ENCODE measurements at regions not wholly inside any gene's neighbourhood (a gene's known extent, or its start where the extent isn't known, plus 50 kb on each side); places are given as distances from the start of the nearest gene placed in this dataset.

DNA sequence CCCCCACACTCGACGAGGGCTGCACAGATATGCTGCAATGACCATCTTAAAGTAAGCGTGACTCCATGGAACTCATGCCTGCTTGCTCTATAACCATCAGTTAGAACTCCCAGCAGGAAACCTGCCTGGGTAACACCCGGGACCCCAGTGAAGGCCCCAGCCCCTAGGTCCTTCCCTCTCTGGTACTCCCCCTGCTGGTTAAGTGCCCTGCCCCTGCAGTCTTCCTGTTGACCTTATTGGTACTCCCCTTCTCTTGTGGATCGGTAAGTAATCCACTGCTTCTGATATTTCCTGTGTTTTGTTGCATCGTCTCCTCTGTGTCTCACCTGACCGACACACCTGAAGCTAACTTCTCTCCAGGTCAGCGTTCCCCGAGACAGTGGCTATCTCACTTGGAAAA, 104.8 kb upstream of the COG2 start:
- TF ChIP-seq, protein P1, sequence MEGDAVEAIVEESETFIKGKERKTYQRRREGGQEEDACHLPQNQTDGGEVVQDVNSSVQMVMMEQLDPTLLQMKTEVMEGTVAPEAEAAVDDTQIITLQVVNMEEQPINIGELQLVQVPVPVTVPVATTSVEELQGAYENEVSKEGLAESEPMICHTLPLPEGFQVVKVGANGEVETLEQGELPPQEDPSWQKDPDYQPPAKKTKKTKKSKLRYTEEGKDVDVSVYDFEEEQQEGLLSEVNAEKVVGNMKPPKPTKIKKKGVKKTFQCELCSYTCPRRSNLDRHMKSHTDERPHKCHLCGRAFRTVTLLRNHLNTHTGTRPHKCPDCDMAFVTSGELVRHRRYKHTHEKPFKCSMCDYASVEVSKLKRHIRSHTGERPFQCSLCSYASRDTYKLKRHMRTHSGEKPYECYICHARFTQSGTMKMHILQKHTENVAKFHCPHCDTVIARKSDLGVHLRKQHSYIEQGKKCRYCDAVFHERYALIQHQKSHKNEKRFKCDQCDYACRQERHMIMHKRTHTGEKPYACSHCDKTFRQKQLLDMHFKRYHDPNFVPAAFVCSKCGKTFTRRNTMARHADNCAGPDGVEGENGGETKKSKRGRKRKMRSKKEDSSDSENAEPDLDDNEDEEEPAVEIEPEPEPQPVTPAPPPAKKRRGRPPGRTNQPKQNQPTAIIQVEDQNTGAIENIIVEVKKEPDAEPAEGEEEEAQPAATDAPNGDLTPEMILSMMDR (IDR thresholded peaks at IDR 0.05), result no peak
- TF ChIP-seq POLR2AphosphoS5 (IDR thresholded peaks at IDR 0.05), result no peak
